IMR-90 (cell line): ENCODE measurements at regions not wholly inside any gene's neighbourhood (a gene's known extent, or its start where the extent isn't known, plus 50 kb on each side); places are given as distances from the start of the nearest gene placed in this dataset.

Experiments
- ATAC-seq: fragments of 200-7000 bp; cut with Tn5 transposase; 2 replicates; pipeline ENCODE4 v1.9.1; 2020; ENCODE audit warnings: low read depth, mild to moderate bottlenecking, moderate library complexity
- BruUV-seq: library from RNA; stranded (reverse); fragments of 400-500 nt; replicated peaks from 2 replicates; lab custom pipeline; 2021; lab: Mats Ljungman, UMichigan
- CTCF ChIA-PET: fragments of 300-600 bp; formaldehyde crosslinking; extraction: SDS; loops from one replicate; lab custom pipeline; 2021; ENCODE audit warnings: antibody characterized with exemption; lab: Yijun Ruan, JAX
- POLR2A ChIA-PET: fragments of 300-600 bp; sonication (Branson Sonifier 250); formaldehyde crosslinking; loops from one replicate; lab custom pipeline; 2022; ENCODE audit warnings: antibody characterized with exemption; ENCODE audit not compliant: unreplicated experiment; lab: Charles Lee
- DNase-seq: peaks from one replicate; pipeline ENCODE4 v3.0.0; 2013
- H2AFZ ChIP-seq: replicated peaks from 2 replicates; pipeline ENCODE3; 2013; ENCODE audit warnings: low read length, mild to moderate bottlenecking; ENCODE audit not compliant: poor library complexity
- H2AK5ac ChIP-seq: 2 replicates; pipeline ENCODE4 v1.6.1; 2013; ENCODE audit warnings: low read depth, low read length, inconsistent platforms
- H2AK9ac ChIP-seq: replicated peaks from 2 replicates; pipeline ENCODE3; 2013; ENCODE audit warnings: mild to moderate bottlenecking, low read depth, low read length, moderate library complexity; ENCODE audit not compliant: poor library complexity
- H2BK120ac ChIP-seq: 2 replicates; pipeline ENCODE4 v1.6.1; 2013; ENCODE audit warnings: low read depth, low read length, inconsistent platforms
- H2BK15ac ChIP-seq: 3 replicates; pipeline ENCODE4 v1.6.1; 2013; ENCODE audit warnings: low read depth, low read length, inconsistent platforms
- H2BK20ac ChIP-seq: 2 replicates; pipeline ENCODE4 v1.6.1; 2013; ENCODE audit warnings: low read depth, mild to moderate bottlenecking, inconsistent platforms, low read length, moderate library complexity
- H2BK5ac ChIP-seq: 2 replicates; pipeline ENCODE4 v1.6.1; 2013; ENCODE audit warnings: mild to moderate bottlenecking, low read depth, low read length, inconsistent platforms; ENCODE audit not compliant: poor library complexity, severe bottlenecking
- H3K14ac ChIP-seq: replicated peaks from 2 replicates; pipeline ENCODE4 v1.6.1; 2013; ENCODE audit warnings: low read depth, low read length, inconsistent platforms
- H3K18ac ChIP-seq: 2 replicates; pipeline ENCODE4 v1.6.1; 2013; ENCODE audit warnings: low read depth, low read length, control low read depth
- H3K23ac ChIP-seq: 2 replicates; pipeline ENCODE4 v1.6.1; 2013; ENCODE audit warnings: low read depth, low read length, inconsistent platforms
- H3K27ac ChIP-seq: 2 replicates; pipeline ENCODE4 v1.5.1; 2013; ENCODE audit warnings: mild to moderate bottlenecking, control low read depth, low read length; ENCODE audit not compliant: insufficient read depth
- H3K27me3 ChIP-seq: 2 replicates; pipeline ENCODE4 v1.6.1; 2013; ENCODE audit warnings: low read length; ENCODE audit not compliant: control insufficient read depth, insufficient read depth
- H3K36me3 ChIP-seq: 2 replicates; pipeline ENCODE4 v1.6.1; 2013; ENCODE audit warnings: low read length, mixed read lengths; ENCODE audit not compliant: control insufficient read depth, insufficient read depth
- H3K4ac ChIP-seq: 2 replicates; pipeline ENCODE4 v1.6.1; 2013; ENCODE audit warnings: low read depth, low read length, inconsistent platforms
- H3K4me1 ChIP-seq: 2 replicates; pipeline ENCODE4 v1.6.1; 2013; ENCODE audit warnings: low read length, mixed read lengths; ENCODE audit not compliant: control insufficient read depth, insufficient read depth
- H3K4me2 ChIP-seq: 2 replicates; pipeline ENCODE4 v1.6.1; 2013; ENCODE audit warnings: low read depth, mild to moderate bottlenecking, control low read depth, low read length, moderate library complexity
- H3K4me3 ChIP-seq: 2 replicates; pipeline ENCODE4 v1.5.1; 2013; ENCODE audit warnings: low read depth, mild to moderate bottlenecking, control low read depth, low read length, moderate library complexity; ENCODE audit not compliant: insufficient read depth
- H3K56ac ChIP-seq: 2 replicates; pipeline ENCODE4 v1.6.1; 2013; ENCODE audit warnings: low read length, inconsistent platforms; ENCODE audit not compliant: insufficient read depth; ENCODE audit errors: extremely low read depth
- H3K79me1 ChIP-seq, 2 experiments: 2 replicates each; pipeline ENCODE4 v1.6.1; 2013; ENCODE audit warnings: low read length in 2 of 2, inconsistent platforms in 1 of 2, low read depth in 1 of 2
- H3K9ac ChIP-seq: 2 replicates; pipeline ENCODE4 v1.6.1; 2013; ENCODE audit warnings: low read depth, low read length, control low read depth
- H3K9me1 ChIP-seq: 2 replicates; pipeline ENCODE4 v1.6.1; 2013; ENCODE audit warnings: low read length, inconsistent platforms; ENCODE audit not compliant: insufficient read depth
- H3K9me3 ChIP-seq: 2 replicates; pipeline ENCODE4 v1.6.1; 2013; ENCODE audit warnings: low read length; ENCODE audit not compliant: control insufficient read depth, insufficient read depth
- H4K20me1 ChIP-seq: 2 replicates; pipeline ENCODE4 v1.6.1; 2013; ENCODE audit warnings: low read length, inconsistent platforms; ENCODE audit not compliant: insufficient read depth
- H4K5ac ChIP-seq: 2 replicates; pipeline ENCODE4 v1.6.1; 2013; ENCODE audit warnings: mild to moderate bottlenecking, low read depth, low read length, control low read depth
- H4K8ac ChIP-seq, 2 experiments: 2 replicates each; pipeline ENCODE4 v1.6.1; 2013; ENCODE audit warnings: low read depth in 2 of 2, low read length in 2 of 2, control low read depth in 1 of 2, inconsistent platforms in 1 of 2
- H4K91ac ChIP-seq: 2 replicates; pipeline ENCODE4 v1.6.1; 2013; ENCODE audit warnings: low read depth, low read length, inconsistent platforms; ENCODE audit not compliant: insufficient read depth
- BHLHE40 ChIP-seq: fragments of 150-350 bp; IDR thresholded peaks from 2 replicates; pipeline ENCODE4 v1.6.1; 2016; ENCODE audit warnings: mild to moderate bottlenecking, low read depth, low read length
- CEBPB ChIP-seq: IDR thresholded peaks from 2 replicates; pipeline ENCODE4 v1.6.1; 2012; ENCODE audit warnings: low read depth, low read length, improper control_type of control experiment
- CHD1 ChIP-seq: IDR thresholded peaks from 2 replicates; pipeline ENCODE4 v1.6.1; 2012; ENCODE audit warnings: low read depth, low read length, improper control_type of control experiment
- FOS ChIP-seq: fragments of 150-350 bp; IDR thresholded peaks from 2 replicates; pipeline ENCODE4 v1.6.1; 2016; ENCODE audit warnings: low read depth, low read length
- MAFK ChIP-seq: IDR thresholded peaks from 2 replicates; pipeline ENCODE4 v1.6.1; 2012; ENCODE audit warnings: low read depth, low read length, improper control_type of control experiment
- MAZ ChIP-seq: IDR thresholded peaks from 2 replicates; pipeline ENCODE4 v1.6.1; 2012; ENCODE audit warnings: low read depth, mild to moderate bottlenecking, low read length, improper control_type of control experiment, moderate library complexity, borderline replicate concordance
- MXI1 ChIP-seq: IDR thresholded peaks from 2 replicates; pipeline ENCODE4 v1.6.1; 2012; ENCODE audit warnings: low read depth, mild to moderate bottlenecking, low read length, moderate library complexity, borderline replicate concordance
- NFE2L2 ChIP-seq: fragments of 150-350 bp; IDR thresholded peaks from 2 replicates; pipeline ENCODE4 v1.6.1; 2016; ENCODE audit warnings: low read depth, mild to moderate bottlenecking, low read length
- POLR2A ChIP-seq: IDR thresholded peaks from 2 replicates; pipeline ENCODE4 v1.6.1; 2012; ENCODE audit warnings: mild to moderate bottlenecking, low read depth, low read length
- RAD21 ChIP-seq: IDR thresholded peaks from 2 replicates; pipeline ENCODE4 v1.6.1; 2012; ENCODE audit warnings: low read length, improper control_type of control experiment
- RCOR1 ChIP-seq: IDR thresholded peaks from 2 replicates; pipeline ENCODE4 v1.6.1; 2012; ENCODE audit warnings: mild to moderate bottlenecking, low read length, improper control_type of control experiment; ENCODE audit not compliant: insufficient replicate concordance
- RFX5 ChIP-seq: IDR thresholded peaks from 2 replicates; pipeline ENCODE4 v1.8.0; 2012; ENCODE audit warnings: low read depth, mild to moderate bottlenecking, low read length, moderate library complexity
- SMC3 ChIP-seq: fragments of 150-350 bp; IDR thresholded peaks from 2 replicates; pipeline ENCODE4 v1.6.1; 2016; ENCODE audit warnings: low read depth, mild to moderate bottlenecking, antibody characterized with exemption, low read length, moderate library complexity
- dilution Hi-C: fragments of 300-500 bp; cut with HindIII; formaldehyde crosslinking; loops from one replicate; pipeline ENCODE4 v1.14.3; 2018; ENCODE audit warnings: low sequenced_read_pairs; ENCODE audit not compliant: unreplicated experiment
- in situ Hi-C: fragments of 300-500 bp; cut with MboI; formaldehyde crosslinking; loops from 3 replicates; pipeline ENCODE4 v1.14.3; 2019; ENCODE audit warnings: low sequenced_read_pairs, inconsistent platforms, mixed read lengths
- intact Hi-C: fragments of 100-400 bp; cut with micrococcal nuclease; formaldehyde crosslinking; loops from 2 replicates; pipeline ENCODE4 v1.10.0; 2022
- TF ChIP-seq, protein P1 (sequence below): fragments of 150-350 bp; IDR thresholded peaks from 2 replicates; pipeline ENCODE4 v1.6.1; 2016; ENCODE audit warnings: low read depth, mild to moderate bottlenecking, low read length, moderate library complexity, borderline replicate concordance
- TF ChIP-seq, protein P2 (sequence below): fragments of 150-350 bp; IDR thresholded peaks from 2 replicates; pipeline ENCODE4 v1.6.1; 2017; ENCODE audit warnings: mild to moderate bottlenecking, antibody characterized with exemption, low read length, low read depth
- TF ChIP-seq, protein P3 (sequence below): conservative IDR thresholded peaks from 2 replicates; pipeline ENCODE4 v1.5.1; 2012; ENCODE audit warnings: mild to moderate bottlenecking, low read depth, low read length, improper control_type of control experiment

DNA sequence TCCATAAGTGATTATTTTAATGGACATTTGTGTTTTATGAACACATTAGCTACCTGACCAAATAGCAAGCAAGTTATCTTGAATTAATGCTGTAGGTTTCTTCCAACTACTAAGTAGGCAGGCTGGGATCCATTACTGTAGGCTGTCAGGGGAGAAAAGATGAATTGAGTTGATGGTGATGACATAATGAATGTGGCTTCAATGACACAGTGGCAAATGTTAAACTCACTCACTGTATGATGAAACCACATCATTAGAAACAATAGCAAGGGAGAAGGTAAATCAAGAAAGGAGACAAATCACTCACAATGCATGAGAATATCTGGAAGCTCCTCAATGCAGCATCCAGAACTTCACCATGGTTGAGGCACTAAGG is 529.7 kb upstream of the CITED2 start:
- Histone ChIP-seq H3K4me1 (no peaks in the 10 kb centered on the region), H3K27me3 (no peaks in the 10 kb centered on the region), H3K18ac (no peak overlapping the region; the same call in 1 of the 2 replicates), H3K79me1 (no peaks in the 10 kb centered on the region), H4K20me1 (no peaks in the 10 kb centered on the region), H3K56ac (no peak overlapping the region), H2AK9ac (no peak overlapping the region), H2BK15ac (no peak overlapping the region), H3K9me3 (no peaks in the 10 kb centered on the region; the same call in 1 of the 2 replicates), H3K27ac (no peak overlapping the region), H4K91ac (no peak overlapping the region), H4K8ac (no peak overlapping the region), H2AFZ (no peak overlapping the region), H3K9ac (no peak overlapping the region), H2AK5ac (no peak overlapping the region), H3K4ac (no peak overlapping the region), H2BK5ac (no peak overlapping the region), H2BK120ac (no peak overlapping the region), H3K23ac (no peak overlapping the region), H3K36me3 (no peaks in the 10 kb centered on the region), H3K14ac (no peak overlapping the region), H3K4me2 (no peak overlapping the region), H3K9me1 (no peaks in the 10 kb centered on the region), H3K4me3 (no peak overlapping the region), H2BK20ac (no peak overlapping the region), H4K5ac (no peak overlapping the region)
- DNase-seq (no peak), ATAC-seq (no peak)
- no TSS peak for BruUV-seq
- ChIA-PET POLR2A (no interaction called here), CTCF (no interaction called here)
- TF ChIP-seq, protein P1, sequence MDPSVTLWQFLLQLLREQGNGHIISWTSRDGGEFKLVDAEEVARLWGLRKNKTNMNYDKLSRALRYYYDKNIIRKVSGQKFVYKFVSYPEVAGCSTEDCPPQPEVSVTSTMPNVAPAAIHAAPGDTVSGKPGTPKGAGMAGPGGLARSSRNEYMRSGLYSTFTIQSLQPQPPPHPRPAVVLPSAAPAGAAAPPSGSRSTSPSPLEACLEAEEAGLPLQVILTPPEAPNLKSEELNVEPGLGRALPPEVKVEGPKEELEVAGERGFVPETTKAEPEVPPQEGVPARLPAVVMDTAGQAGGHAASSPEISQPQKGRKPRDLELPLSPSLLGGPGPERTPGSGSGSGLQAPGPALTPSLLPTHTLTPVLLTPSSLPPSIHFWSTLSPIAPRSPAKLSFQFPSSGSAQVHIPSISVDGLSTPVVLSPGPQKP, result no peak
- TF ChIP-seq BHLHE40, result no peak
- no peak for TF ChIP-seq RCOR1
- TF ChIP-seq FOS, result no peak
- TF ChIP-seq RAD21, result no peak
- no peak for TF ChIP-seq POLR2A
- no peak for TF ChIP-seq MAZ
- no peak for TF ChIP-seq SMC3
- TF ChIP-seq CEBPB, result no peak
- TF ChIP-seq CHD1, result no peak
- TF ChIP-seq RFX5, result no peak
- TF ChIP-seq MXI1, result no peak
- TF ChIP-seq MAFK, result no peak
- TF ChIP-seq NFE2L2, result no peak
- TF ChIP-seq, protein P2, sequence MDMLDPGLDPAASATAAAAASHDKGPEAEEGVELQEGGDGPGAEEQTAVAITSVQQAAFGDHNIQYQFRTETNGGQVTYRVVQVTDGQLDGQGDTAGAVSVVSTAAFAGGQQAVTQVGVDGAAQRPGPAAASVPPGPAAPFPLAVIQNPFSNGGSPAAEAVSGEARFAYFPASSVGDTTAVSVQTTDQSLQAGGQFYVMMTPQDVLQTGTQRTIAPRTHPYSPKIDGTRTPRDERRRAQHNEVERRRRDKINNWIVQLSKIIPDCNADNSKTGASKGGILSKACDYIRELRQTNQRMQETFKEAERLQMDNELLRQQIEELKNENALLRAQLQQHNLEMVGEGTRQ, result no peak
- TF ChIP-seq, protein P3, sequence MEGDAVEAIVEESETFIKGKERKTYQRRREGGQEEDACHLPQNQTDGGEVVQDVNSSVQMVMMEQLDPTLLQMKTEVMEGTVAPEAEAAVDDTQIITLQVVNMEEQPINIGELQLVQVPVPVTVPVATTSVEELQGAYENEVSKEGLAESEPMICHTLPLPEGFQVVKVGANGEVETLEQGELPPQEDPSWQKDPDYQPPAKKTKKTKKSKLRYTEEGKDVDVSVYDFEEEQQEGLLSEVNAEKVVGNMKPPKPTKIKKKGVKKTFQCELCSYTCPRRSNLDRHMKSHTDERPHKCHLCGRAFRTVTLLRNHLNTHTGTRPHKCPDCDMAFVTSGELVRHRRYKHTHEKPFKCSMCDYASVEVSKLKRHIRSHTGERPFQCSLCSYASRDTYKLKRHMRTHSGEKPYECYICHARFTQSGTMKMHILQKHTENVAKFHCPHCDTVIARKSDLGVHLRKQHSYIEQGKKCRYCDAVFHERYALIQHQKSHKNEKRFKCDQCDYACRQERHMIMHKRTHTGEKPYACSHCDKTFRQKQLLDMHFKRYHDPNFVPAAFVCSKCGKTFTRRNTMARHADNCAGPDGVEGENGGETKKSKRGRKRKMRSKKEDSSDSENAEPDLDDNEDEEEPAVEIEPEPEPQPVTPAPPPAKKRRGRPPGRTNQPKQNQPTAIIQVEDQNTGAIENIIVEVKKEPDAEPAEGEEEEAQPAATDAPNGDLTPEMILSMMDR, result no peak
- intact Hi-C loops (no loop called here), in situ Hi-C loops (no loop called here), dilution Hi-C loops (no loop called here)
